Stimulated activated memory B cell treated with anti-CD40 and anti-IgM and Interleukin-4, amounts not matched to agents 10 μg/mL and 1 μg/mL and 100 μg/mL, for 72 hours (primary cell): ENCODE measurements at regions not wholly inside any gene's neighbourhood (a gene's known extent, or its start where the extent isn't known, plus 50 kb on each side); places are given as distances from the start of the nearest gene placed in this dataset.

ENCODE experiments used
- ATAC-seq: fragments of 150-1000 bp; cut with Tn5 transposase; 2 replicates; pipeline ENCODE4 v1.10.0; 2021
- H3K27ac Mint-ChIP-seq: one replicate; pipeline ENCODE4 v1.8.0; 2022; ENCODE audit warnings: mild to moderate bottlenecking, mixed read lengths
- H3K27me3 Mint-ChIP-seq: one replicate; pipeline ENCODE4 v1.8.0; 2022; ENCODE audit warnings: mixed read lengths
- H3K36me3 Mint-ChIP-seq: one replicate; pipeline ENCODE4 v1.8.0; 2022; ENCODE audit warnings: mixed read lengths
- H3K4me1 Mint-ChIP-seq: one replicate; pipeline ENCODE4 v1.8.0; 2022; ENCODE audit warnings: mixed read lengths
- H3K4me3 Mint-ChIP-seq: one replicate; pipeline ENCODE4 v1.8.0; 2022; ENCODE audit warnings: mild to moderate bottlenecking, moderate library complexity, mixed read lengths
- H3K9me3 Mint-ChIP-seq: one replicate; pipeline ENCODE4 v1.8.0; 2022; ENCODE audit warnings: mixed read lengths

- no peak overlapping the region for H3K4me3 Mint-ChIP-seq
- H3K27ac Mint-ChIP-seq = no peak overlapping the region
- peaks cover 5% of the 10 kb centered on the region for H3K36me3 Mint-ChIP-seq
- ATAC-seq = no peak
- peaks cover 4% of the 10 kb centered on the region for H3K9me3 Mint-ChIP-seq
- no peaks in the 10 kb centered on the region for H3K4me1 Mint-ChIP-seq
- H3K27me3 Mint-ChIP-seq = no peaks in the 10 kb centered on the region
These were observed 86.1 kb upstream of the ARHGAP5 start for GRCh38 chr14:31990926-31991572.

DNA sequence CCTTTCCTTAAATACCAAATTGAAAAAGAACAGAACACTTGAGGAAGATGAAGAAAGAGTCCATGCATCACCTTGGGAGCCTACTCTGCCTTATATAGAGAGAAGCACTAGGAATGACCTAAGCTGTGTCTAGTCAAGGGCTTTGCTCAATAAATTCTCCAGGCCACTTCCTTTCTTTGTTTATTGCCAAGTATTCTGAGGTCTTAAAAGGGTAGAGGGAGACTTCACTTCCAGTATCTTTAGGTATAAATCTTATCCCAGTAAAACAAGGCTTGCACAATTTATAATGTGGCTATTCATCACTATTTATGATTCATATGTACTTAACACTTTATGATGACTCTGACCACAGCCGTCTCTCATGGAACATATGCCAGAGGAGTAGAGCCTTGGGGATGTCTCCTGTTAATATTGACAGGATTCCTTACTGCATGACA is 85.1 kb upstream of the ARHGAP5 start:
- no peaks in the 10 kb centered on the region for H3K9me3 Mint-ChIP-seq
- no peaks in the 10 kb centered on the region for H3K27me3 Mint-ChIP-seq

GRCh38 chr14:31993521-31993951 is 83.6 kb upstream of the ARHGAP5 start:
- Mint-ChIP-seq H3K36me3 (no peaks in the 10 kb centered on the region), H3K27ac (no peak overlapping the region), H3K4me1 (no peaks in the 10 kb centered on the region), H3K4me3 (no peak overlapping the region), H3K27me3 (no peaks in the 10 kb centered on the region), H3K9me3 (no peaks in the 10 kb centered on the region)
- no peak for ATAC-seq

More for the DNA sequence above, 85.1 kb upstream of the ARHGAP5 start:
- ATAC-seq = no peak
- Mint-ChIP-seq H3K27ac (no peak overlapping the region), H3K4me1 (no peaks in the 10 kb centered on the region), H3K36me3 (no peaks in the 10 kb centered on the region), H3K4me3 (no peak overlapping the region)

- Mint-ChIP-seq H3K27me3 (no peaks in the 10 kb centered on the region), H3K27ac (no peak overlapping the region), H3K4me1 (no peaks in the 10 kb centered on the region), H3K9me3 (no peaks in the 10 kb centered on the region), H3K4me3 (no peak overlapping the region), H3K36me3 (no peaks in the 10 kb centered on the region)
- ATAC-seq = no peak
These were observed 82.6 kb upstream of the ARHGAP5 start for GRCh38 chr14:31994391-31995033.

DNA sequence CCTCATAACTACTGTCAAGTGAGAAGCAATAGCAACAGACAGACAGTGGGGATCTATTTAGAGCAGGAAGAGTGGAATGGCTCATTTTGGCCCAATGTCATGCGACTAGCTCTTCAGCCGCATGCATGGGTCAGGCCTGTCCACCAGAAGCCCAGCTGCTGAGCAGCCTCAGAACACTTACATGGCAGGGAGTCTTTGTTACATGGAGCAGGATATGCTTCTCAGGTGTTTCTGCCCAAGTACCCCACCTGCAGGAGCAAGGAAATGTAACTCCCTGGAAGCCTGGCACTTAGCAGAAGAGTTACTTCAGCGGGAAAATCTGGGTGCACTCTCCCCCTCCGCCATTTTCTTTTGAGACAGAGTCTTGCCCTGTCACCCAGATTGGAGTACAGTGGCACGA is 73.5 kb upstream of the ARHGAP5 start:
- H3K36me3 Mint-ChIP-seq = no peaks in the 10 kb centered on the region
- H3K4me1 Mint-ChIP-seq = peaks cover 26% of the 10 kb centered on the region
- no peaks in the 10 kb centered on the region for H3K9me3 Mint-ChIP-seq
- no peaks in the 10 kb centered on the region for H3K27me3 Mint-ChIP-seq
- no peak for ATAC-seq
- H3K27ac Mint-ChIP-seq = no peak overlapping the region
- no peak overlapping the region for H3K4me3 Mint-ChIP-seq

GRCh38 chr14:32004300-32004699 is 72.8 kb upstream of the ARHGAP5 start:
- no peak for ATAC-seq

DNA sequence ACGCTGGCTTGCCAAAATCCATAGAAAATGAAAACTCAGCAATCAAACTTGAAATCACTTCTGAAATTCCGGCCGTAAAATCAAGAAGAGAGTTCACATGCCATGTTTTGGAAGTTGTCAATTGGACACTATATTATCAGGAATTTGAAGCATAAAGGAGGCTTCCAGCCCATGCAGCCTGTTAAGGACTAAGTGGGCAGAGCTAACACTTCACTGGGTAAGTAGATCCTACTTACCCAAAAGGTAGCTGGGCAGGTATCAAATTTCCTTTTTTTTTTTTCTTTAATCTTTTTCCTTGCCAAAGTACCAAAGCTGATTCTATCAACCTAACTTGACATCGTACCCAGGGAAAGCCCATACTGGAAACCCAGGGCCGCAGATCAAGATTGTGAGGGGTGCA is 71.5 kb upstream of the ARHGAP5 start:
- H3K36me3 Mint-ChIP-seq = no peaks in the 10 kb centered on the region
- no peak for ATAC-seq
- H3K27ac Mint-ChIP-seq = peak overlapping the region; percentile 87
- no peaks in the 10 kb centered on the region for H3K27me3 Mint-ChIP-seq
- H3K4me1 Mint-ChIP-seq = peaks cover 31% of the 10 kb centered on the region
- no peak overlapping the region for H3K4me3 Mint-ChIP-seq
- H3K9me3 Mint-ChIP-seq = no peaks in the 10 kb centered on the region

More at GRCh38 chr14:32004300-32004699, 72.8 kb upstream of the ARHGAP5 start:
- Mint-ChIP-seq H3K36me3 (no peaks in the 10 kb centered on the region), H3K27ac (no peak overlapping the region), H3K9me3 (no peaks in the 10 kb centered on the region), H3K4me3 (no peak overlapping the region), H3K27me3 (no peaks in the 10 kb centered on the region), H3K4me1 (peaks cover 31% of the 10 kb centered on the region)

DNA sequence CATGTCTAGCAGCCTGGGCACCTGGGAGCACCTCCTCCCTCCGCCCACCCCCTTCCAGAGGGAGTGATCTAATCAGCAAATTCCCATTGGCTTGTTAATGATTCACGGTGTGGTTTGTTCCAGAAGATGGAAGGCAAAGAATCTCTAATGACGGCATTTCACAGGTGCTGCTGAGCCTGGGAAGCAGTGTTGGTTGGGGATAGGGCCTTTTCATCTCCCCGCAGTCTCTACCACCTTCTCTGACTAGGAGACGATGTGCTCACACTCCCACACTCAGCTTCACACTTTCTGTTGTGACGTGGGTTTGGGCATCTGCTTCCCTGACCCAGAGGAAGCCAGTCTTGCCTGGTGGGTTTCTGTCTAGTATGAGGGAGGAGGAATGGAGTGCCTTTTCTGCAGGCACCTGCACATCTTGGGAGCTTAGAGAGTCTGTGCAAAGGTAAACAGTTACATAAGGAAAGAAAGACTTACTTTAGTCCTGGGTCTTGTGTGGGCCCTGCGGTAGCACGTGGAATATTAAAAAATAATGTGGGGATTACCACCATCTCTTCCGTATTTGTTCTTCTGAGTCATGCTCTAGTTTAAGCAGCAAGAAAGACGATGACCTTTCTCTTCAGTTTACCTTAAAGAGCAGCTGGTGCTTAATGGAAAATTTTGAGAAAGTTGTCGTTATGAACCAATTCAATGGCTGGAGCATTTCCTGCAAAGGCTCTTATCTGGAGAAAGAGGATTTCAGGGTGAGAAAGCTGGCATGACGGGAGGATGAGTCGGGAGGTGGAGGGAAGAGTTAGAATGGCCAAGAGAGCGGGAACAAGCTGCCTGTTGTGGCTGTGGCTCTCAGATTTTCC is 70.6 kb upstream of the ARHGAP5 start:
- Mint-ChIP-seq H3K36me3 (no peaks in the 10 kb centered on the region), H3K4me1 (peaks cover 37% of the 10 kb centered on the region), H3K4me3 (peak overlapping the region; percentile 14), H3K9me3 (no peaks in the 10 kb centered on the region), H3K27me3 (no peaks in the 10 kb centered on the region), H3K27ac (peak overlapping the region; percentile 87)
- peak; percentile 70 for ATAC-seq

- H3K27me3 Mint-ChIP-seq = no peaks in the 10 kb centered on the region
- H3K4me3 Mint-ChIP-seq = no peak overlapping the region
- ATAC-seq = peak; percentile 60
- peak overlapping the region; percentile 87 for H3K27ac Mint-ChIP-seq
- peaks cover 37% of the 10 kb centered on the region for H3K4me1 Mint-ChIP-seq
- no peaks in the 10 kb centered on the region for H3K9me3 Mint-ChIP-seq
- no peaks in the 10 kb centered on the region for H3K36me3 Mint-ChIP-seq
These were observed 69.2 kb upstream of the ARHGAP5 start for GRCh38 chr14:32007755-32008362.

DNA sequence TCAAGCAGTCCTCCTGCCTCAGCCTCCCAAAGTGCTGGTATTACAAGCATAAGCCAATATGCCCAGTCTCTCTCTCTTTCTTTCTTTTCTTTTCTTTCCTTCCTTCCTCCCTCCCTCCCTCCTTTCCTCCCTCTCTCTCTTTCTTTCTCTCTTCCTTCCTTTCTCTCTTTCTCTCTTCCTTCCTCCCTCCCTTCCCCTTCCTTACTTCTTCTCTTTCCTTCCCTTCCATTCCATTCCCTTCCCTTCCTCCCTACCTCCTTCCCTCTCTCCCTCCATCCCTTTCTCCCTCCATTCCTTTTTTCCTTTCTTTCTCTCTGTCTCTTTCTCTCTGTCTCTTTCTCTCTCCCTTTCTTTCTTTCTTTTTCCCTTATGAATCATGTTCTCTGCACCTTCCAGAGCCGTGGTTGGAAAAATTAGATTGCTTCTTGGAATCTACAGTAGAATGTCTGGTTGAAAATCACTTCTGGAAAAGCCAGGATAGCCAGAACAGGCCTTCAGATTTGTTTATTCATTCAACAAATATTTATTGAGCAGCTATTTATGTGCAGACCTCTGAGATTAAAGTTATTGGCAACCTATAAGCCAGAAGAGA is 68.4 kb upstream of the ARHGAP5 start:
- peaks cover 37% of the 10 kb centered on the region for H3K4me1 Mint-ChIP-seq
- no peaks in the 10 kb centered on the region for H3K27me3 Mint-ChIP-seq

DNA sequence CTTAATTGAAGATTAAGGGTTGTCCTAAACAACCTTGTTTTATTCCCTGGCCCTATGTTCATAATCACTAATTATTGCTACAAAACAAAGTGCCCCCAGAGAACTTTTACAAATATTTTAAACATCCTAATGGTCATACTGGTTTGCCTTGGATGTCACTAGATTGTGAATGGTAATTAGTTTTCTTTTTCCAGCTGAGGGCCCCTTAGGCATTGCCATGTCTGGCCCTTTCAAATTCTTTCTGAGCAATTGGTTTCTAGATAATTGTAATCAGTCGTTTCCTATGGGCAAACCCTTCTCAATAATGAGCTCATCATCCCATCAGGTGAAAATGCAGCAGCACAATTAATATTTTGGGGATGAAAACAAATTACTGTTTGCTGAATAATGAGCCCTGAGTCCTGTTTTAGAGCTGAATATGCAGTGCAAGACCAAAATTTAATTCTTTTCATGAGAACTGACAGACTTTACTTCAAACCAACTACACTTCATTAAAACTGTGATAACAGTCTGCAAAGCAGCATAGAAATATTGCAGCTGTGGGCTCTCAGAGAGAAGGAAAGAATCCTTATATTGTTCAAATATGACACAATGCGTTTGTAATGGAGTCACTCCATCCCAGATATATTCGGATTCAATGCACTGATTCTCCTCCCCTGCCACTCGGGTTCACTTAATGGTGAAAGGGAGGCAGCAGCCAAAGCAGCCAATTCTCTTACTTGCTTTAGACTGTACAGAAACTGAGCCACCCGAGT is 67.7 kb upstream of the ARHGAP5 start:
- H3K27me3 Mint-ChIP-seq = no peaks in the 10 kb centered on the region
- H3K4me3 Mint-ChIP-seq = no peak overlapping the region
- H3K9me3 Mint-ChIP-seq = no peaks in the 10 kb centered on the region
- H3K36me3 Mint-ChIP-seq = no peaks in the 10 kb centered on the region
- H3K4me1 Mint-ChIP-seq = peaks cover 37% of the 10 kb centered on the region
- peak overlapping the region; percentile 87 for H3K27ac Mint-ChIP-seq
- ATAC-seq = no peak

More for the DNA sequence above, 68.4 kb upstream of the ARHGAP5 start:
- ATAC-seq = no peak
- Mint-ChIP-seq H3K4me3 (no peak overlapping the region), H3K36me3 (no peaks in the 10 kb centered on the region), H3K27ac (peak overlapping the region; percentile 87), H3K9me3 (no peaks in the 10 kb centered on the region)

DNA sequence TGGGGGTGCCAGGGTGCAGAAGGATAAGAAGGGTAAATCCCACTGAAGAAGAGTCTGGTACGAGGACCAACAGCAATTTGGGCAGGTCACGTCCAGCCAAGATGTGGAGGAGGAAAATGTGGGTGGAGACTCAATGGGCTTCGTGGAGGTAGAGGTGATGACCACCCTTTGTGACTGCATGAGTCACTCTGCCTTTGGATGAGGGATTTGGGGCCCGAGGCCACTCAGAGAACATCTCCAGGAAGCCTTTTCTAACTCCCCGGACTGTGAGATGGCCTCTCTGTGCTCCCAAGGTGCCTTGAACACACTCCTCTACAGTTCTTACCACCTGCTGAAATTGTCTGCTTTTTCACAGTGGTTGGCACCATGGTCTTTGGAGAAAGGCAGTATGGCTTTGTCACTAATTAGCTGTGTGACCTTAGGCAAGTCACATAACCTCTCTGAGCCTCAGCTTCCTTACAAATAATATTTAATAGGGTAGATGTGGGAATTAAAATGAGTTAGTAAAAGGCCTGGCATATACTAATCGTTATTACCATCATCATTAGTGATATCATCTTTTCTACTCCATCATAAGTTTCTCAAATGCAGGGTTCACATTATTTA is 67.0 kb upstream of the ARHGAP5 start:
- no peaks in the 10 kb centered on the region for H3K27me3 Mint-ChIP-seq
- no peaks in the 10 kb centered on the region for H3K9me3 Mint-ChIP-seq
- no peaks in the 10 kb centered on the region for H3K36me3 Mint-ChIP-seq
- no peak overlapping the region for H3K27ac Mint-ChIP-seq
- peaks cover 37% of the 10 kb centered on the region for H3K4me1 Mint-ChIP-seq
- no peak for ATAC-seq
- H3K4me3 Mint-ChIP-seq = no peak overlapping the region

DNA sequence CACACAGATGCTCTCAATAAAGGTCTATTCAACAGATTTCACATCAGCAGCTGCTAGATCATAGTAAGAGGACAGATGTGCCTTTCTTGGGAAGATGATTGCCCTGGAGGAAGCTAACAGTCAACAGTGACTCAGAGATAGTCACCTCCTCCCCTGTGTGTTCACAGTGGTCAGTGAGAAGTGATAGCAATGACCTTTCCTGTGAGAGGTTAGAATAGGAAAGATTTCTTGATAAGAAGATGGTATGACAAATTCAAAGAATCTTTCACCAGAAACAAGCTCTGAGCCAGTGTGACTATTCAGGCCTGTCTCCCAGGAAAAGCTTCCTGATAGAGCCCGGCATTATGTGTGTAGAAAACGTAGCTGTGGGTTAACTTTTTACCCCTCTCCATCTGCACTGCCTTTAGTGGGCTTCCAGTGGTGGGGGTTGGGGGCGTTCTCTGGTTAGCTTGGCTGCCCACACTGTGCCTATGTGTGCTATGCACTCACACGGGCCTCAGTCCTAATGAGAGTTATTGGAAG is 66.4 kb upstream of the ARHGAP5 start:
- Mint-ChIP-seq H3K36me3 (no peaks in the 10 kb centered on the region), H3K4me1 (peaks cover 37% of the 10 kb centered on the region), H3K4me3 (no peak overlapping the region), H3K27me3 (no peaks in the 10 kb centered on the region), H3K9me3 (no peaks in the 10 kb centered on the region), H3K27ac (no peak overlapping the region)
- ATAC-seq = peak; percentile 34

GRCh38 chr14:32011225-32011624 is 65.9 kb upstream of the ARHGAP5 start:
- Mint-ChIP-seq H3K4me1 (peaks cover 35% of the 10 kb centered on the region), H3K9me3 (no peaks in the 10 kb centered on the region), H3K27ac (no peak overlapping the region), H3K4me3 (no peak overlapping the region), H3K36me3 (no peaks in the 10 kb centered on the region), H3K27me3 (no peaks in the 10 kb centered on the region)
- no peak for ATAC-seq
